ENCODE measurements at regions not wholly inside any gene's neighbourhood (a gene's known extent, or its start where the extent isn't known, plus 50 kb on each side); places are given as distances from the start of the nearest gene placed in this dataset.

DNA sequence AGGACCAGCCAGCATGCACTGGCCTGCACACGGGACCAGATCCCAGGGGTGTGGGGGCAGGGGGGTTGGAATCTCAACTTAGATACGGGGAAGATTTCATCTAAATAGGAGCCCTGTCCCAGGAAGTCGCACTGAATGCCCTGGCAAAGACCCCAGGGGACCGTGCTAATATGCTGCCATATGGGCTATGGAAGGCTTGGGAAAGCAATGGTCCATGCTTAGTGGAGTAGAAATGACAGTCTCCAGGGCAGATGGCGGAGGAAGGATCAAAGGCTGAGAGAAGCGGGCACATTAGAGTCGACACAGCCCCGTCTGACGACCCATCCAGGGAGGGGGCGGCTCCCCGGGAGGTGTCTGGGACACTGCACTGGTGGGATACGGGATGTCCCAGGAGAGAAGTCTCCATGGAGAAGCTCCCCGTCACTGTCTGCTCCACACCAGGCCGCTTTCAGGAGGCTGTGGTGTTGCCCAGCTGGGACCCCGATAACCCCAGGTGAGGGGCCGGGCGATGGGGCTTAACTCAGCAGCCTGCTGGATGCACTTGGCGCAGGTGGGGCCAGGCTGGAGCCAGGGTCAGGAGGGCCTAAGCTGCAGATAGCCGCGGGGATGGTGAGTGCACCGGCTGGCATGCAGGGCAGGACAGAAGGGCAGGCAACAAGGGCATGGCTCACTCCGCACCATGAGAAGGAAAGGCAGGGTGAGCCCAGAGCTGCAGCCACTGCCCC is 377.7 kb upstream of the IRX1 start:
- DNase-seq: no peak

DNA sequence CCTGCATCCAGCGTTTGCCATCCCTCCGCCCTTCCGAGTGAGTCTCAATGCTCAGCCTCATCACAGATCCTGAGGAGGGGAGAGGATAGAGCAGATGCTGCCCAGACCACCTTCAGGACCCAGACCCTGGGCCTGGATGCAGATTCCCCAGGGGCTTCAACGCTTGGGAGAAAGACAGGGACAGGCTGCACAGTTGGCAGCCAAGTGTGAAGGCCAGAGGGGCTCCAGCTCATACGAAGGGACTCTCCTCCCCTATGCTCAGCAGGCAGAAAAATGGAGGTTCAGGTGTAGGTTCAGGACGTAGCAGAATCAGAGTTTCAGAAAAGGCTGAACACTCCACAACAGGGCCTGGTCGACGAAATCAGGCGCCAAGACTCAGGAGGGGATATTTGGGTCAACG is 378.5 kb upstream of the IRX1 start:
- no peak for DNase-seq

- no peak for DNase-seq
These were observed 379.2 kb upstream of the IRX1 start for GRCh38 chr5:3216386-3216785.

DNA sequence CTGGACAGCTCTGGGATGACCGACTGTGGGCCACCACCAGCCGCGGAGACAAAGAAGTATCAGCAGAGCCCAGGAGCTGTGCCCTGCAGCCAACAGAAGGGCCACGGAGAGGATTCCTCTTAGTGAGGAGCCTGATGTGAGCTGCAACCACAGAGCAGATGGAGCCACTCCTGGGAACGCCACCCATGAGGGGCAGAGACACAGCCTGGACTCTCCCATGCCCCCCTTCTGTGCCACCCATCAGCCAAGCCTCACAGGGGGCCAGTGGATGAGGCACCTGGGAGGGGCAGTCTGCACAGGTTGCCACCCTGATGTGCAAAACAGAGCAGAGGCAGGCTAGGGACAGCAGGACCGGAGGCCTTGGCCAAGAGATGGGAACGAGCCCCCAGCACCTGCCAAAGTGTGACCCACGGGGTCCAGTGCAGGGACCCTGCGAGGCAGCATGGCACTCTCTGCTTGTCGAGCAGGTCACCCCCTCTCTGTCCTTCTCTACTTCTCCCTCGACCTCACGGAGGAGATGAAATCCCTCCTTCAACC is 380.7 kb upstream of the IRX1 start:
- DNase-seq: no peak

DNA sequence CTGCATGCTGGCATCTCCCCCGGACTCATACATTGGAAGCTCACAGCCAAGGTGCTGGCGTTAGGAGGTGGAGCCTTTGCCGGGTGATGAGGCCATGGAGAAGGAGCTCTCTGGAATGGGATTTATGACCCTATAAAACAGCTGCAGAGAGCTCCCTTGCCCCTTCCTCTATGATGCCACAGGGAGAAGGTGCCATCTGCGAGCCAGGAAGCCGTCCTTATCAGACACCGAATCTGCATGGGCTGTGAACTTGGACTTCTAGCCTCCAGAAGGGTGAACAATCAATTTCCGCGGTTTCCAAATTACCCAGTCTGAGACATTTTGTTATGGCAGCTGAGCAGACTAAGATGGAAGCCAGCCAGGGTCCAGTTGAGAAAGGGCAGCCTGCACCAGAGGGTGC is 381.2 kb upstream of the IRX1 start:
- DNase-seq: no peak

- DNase-seq: no peak
These were observed 382.8 kb upstream of the IRX1 start for GRCh38 chr5:3212869-3213268.

DNA sequence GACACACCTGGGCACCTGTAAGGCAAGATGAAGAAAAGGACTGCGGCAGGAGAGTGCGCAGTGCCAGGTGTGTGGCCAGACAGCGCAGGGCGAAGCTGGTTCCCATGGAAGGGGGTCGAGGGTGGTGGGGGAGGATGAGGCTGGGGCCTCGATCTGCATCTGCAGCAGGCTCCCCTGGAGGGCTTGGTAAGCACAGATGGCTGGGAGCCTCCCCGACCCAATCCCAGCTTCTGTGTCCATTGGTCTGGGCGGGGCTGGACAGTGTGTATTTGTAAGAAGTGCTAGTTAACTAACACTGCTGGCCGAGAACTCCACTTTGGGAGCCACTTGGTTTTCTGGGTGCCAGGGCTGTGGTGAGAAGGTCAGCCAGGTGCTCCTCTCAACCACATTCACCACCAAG is 385.1 kb upstream of the IRX1 start:
- DNase-seq: no peak

- DNase-seq: no peak
These were observed 385.7 kb upstream of the IRX1 start for GRCh38 chr5:3209918-3210317.

- no peak for DNase-seq
These were observed 393.1 kb upstream of the IRX1 start for GRCh38 chr5:3202570-3202969.

DNA sequence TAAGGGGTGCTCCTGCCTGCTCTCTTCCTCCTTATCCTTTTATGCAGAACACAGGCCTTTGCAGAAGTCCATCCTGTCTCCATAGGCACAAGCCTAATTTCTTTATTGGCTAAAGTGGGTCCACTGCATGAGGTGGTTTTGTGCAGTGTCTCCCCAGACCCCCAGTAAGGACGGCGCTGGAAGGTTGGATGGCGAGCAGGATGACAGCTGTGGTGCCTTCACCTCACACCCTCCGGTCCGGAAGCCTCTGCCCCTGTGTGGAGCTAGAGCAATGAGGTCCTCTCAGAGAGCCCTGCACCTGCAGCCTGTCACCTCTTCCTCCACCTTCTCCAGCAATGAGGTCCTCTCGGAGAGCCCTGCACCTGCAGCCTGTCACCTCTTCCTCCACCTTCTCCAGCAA is 393.7 kb upstream of the IRX1 start:
- no peak for DNase-seq

DNA sequence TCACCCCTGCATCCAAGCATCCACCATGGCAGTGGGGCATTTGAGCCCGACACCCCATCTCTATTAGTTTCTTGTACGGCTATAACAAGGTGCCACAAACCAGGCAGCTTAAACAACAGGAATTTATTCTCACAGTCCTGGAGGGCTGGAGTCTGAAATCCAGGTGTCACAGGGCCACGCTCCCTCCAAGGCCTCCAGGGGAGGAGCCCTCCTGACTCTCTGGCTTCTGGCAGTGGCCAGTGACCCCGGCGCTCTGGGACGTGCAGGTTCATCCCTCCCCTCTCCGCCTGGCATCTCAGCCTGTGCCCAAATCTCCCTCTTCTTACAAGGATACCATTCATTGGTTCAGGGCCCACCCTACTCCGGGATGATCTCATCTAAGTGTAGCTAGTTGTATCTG is 394.5 kb upstream of the IRX1 start:
- no peak for DNase-seq

- no peak for DNase-seq
These were observed 395.5 kb upstream of the IRX1 start for GRCh38 chr5:3199962-3200755.

GRCh38 chr5:3198074-3198449 is 397.6 kb upstream of the IRX1 start:
- no peak for DNase-seq

- DNase-seq: no peak
These were observed 398.1 kb upstream of the IRX1 start for GRCh38 chr5:3197304-3198073.

- DNase-seq: no peak
These were observed 399.6 kb upstream of the IRX1 start for GRCh38 chr5:3195994-3196393.

DNA sequence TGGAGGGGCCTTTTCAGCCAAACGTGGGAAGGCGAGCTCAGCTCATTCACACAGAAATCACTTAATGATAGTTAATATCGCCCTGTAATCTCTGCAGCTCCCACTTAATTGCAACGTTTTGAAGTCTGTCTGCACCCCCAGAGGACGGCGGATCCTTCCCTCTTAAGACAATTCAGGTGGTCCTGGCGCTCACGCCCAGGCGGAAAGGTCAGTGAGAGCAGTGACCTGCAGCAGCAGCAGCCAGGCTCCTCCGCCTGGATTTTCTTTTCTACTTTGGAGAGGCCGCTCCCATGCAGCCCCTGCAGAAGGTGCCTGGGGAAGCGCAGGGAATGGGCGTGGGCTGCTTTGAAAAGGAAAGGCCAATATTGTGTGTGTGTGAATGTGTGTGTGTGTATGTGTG is 400.9 kb upstream of the IRX1 start:
- no peak for DNase-seq

GRCh38 chr5:3194271-3194670 is 401.4 kb upstream of the IRX1 start:
- no peak for DNase-seq

- no peak for DNase-seq
These were observed 404.0 kb upstream of the IRX1 start for GRCh38 chr5:3191585-3191984.

DNA sequence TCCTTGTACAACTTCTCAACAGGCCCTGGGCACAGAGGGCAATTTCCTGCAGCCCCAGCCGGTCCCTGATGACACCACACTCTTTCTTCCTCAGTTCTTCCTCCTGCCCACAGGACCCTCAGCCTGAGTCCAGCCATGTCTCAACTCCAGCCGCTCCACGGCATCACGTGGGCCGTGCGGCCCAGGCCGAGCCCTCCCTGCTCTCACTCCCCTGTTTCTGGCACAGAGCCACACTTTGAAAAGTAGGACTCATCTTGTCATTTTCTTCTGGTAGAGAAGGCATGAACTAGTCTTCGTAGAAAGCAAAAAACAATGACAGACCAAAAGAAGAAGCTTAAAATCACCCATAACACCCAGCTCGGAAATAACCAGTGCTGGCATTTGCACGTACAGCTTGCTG is 404.7 kb upstream of the IRX1 start:
- DNase-seq: no peak

- no peak for DNase-seq
These were observed 405.2 kb upstream of the IRX1 start for GRCh38 chr5:3190433-3190832.

GRCh38 chr5:3187771-3188425 is 407.7 kb upstream of the IRX1 start:
- DNase-seq: no peak

- DNase-seq: no peak
These were observed 408.8 kb upstream of the IRX1 start for GRCh38 chr5:3186736-3187405.

All from activated gamma-delta T cell (primary cell).